IMR-90 (cell line): ENCODE measurements at regions not wholly inside any gene's neighbourhood (a gene's known extent, or its start where the extent isn't known, plus 50 kb on each side); places are given as distances from the start of the nearest gene placed in this dataset.

Experiments
- ATAC-seq: fragments of 200-7000 bp; cut with Tn5 transposase; 2 replicates; pipeline ENCODE4 v1.9.1; 2020; ENCODE audit warnings: low read depth, mild to moderate bottlenecking, moderate library complexity
- BruUV-seq: library from RNA; stranded (reverse); fragments of 400-500 nt; replicated peaks from 2 replicates; lab custom pipeline; 2021; lab: Mats Ljungman, UMichigan
- CTCF ChIA-PET: fragments of 300-600 bp; formaldehyde crosslinking; extraction: SDS; loops from one replicate; lab custom pipeline; 2021; ENCODE audit warnings: antibody characterized with exemption; lab: Yijun Ruan, JAX
- POLR2A ChIA-PET: fragments of 300-600 bp; sonication (Branson Sonifier 250); formaldehyde crosslinking; loops from one replicate; lab custom pipeline; 2022; ENCODE audit warnings: antibody characterized with exemption; ENCODE audit not compliant: unreplicated experiment; lab: Charles Lee
- DNase-seq: peaks from one replicate; pipeline ENCODE4 v3.0.0; 2013
- H2AFZ ChIP-seq: replicated peaks from 2 replicates; pipeline ENCODE3; 2013; ENCODE audit warnings: low read length, mild to moderate bottlenecking; ENCODE audit not compliant: poor library complexity
- H2AK5ac ChIP-seq: 2 replicates; pipeline ENCODE4 v1.6.1; 2013; ENCODE audit warnings: low read depth, low read length, inconsistent platforms
- H2AK9ac ChIP-seq: replicated peaks from 2 replicates; pipeline ENCODE3; 2013; ENCODE audit warnings: mild to moderate bottlenecking, low read depth, low read length, moderate library complexity; ENCODE audit not compliant: poor library complexity
- H2BK120ac ChIP-seq: 2 replicates; pipeline ENCODE4 v1.6.1; 2013; ENCODE audit warnings: low read depth, low read length, inconsistent platforms
- H2BK15ac ChIP-seq: 3 replicates; pipeline ENCODE4 v1.6.1; 2013; ENCODE audit warnings: low read depth, low read length, inconsistent platforms
- H2BK20ac ChIP-seq: 2 replicates; pipeline ENCODE4 v1.6.1; 2013; ENCODE audit warnings: low read depth, mild to moderate bottlenecking, inconsistent platforms, low read length, moderate library complexity
- H2BK5ac ChIP-seq: 2 replicates; pipeline ENCODE4 v1.6.1; 2013; ENCODE audit warnings: mild to moderate bottlenecking, low read depth, low read length, inconsistent platforms; ENCODE audit not compliant: poor library complexity, severe bottlenecking
- H3K14ac ChIP-seq: replicated peaks from 2 replicates; pipeline ENCODE4 v1.6.1; 2013; ENCODE audit warnings: low read depth, low read length, inconsistent platforms
- H3K18ac ChIP-seq: 2 replicates; pipeline ENCODE4 v1.6.1; 2013; ENCODE audit warnings: low read depth, low read length, control low read depth
- H3K23ac ChIP-seq: 2 replicates; pipeline ENCODE4 v1.6.1; 2013; ENCODE audit warnings: low read depth, low read length, inconsistent platforms
- H3K27ac ChIP-seq: 2 replicates; pipeline ENCODE4 v1.5.1; 2013; ENCODE audit warnings: mild to moderate bottlenecking, control low read depth, low read length; ENCODE audit not compliant: insufficient read depth
- H3K27me3 ChIP-seq: 2 replicates; pipeline ENCODE4 v1.6.1; 2013; ENCODE audit warnings: low read length; ENCODE audit not compliant: control insufficient read depth, insufficient read depth
- H3K36me3 ChIP-seq: 2 replicates; pipeline ENCODE4 v1.6.1; 2013; ENCODE audit warnings: low read length, mixed read lengths; ENCODE audit not compliant: control insufficient read depth, insufficient read depth
- H3K4ac ChIP-seq: 2 replicates; pipeline ENCODE4 v1.6.1; 2013; ENCODE audit warnings: low read depth, low read length, inconsistent platforms
- H3K4me1 ChIP-seq: 2 replicates; pipeline ENCODE4 v1.6.1; 2013; ENCODE audit warnings: low read length, mixed read lengths; ENCODE audit not compliant: control insufficient read depth, insufficient read depth
- H3K4me2 ChIP-seq: 2 replicates; pipeline ENCODE4 v1.6.1; 2013; ENCODE audit warnings: low read depth, mild to moderate bottlenecking, control low read depth, low read length, moderate library complexity
- H3K4me3 ChIP-seq: 2 replicates; pipeline ENCODE4 v1.5.1; 2013; ENCODE audit warnings: low read depth, mild to moderate bottlenecking, control low read depth, low read length, moderate library complexity; ENCODE audit not compliant: insufficient read depth
- H3K56ac ChIP-seq: 2 replicates; pipeline ENCODE4 v1.6.1; 2013; ENCODE audit warnings: low read length, inconsistent platforms; ENCODE audit not compliant: insufficient read depth; ENCODE audit errors: extremely low read depth
- H3K79me1 ChIP-seq, 2 experiments: 2 replicates each; pipeline ENCODE4 v1.6.1; 2013; ENCODE audit warnings: low read length in 2 of 2, inconsistent platforms in 1 of 2, low read depth in 1 of 2
- H3K9ac ChIP-seq: 2 replicates; pipeline ENCODE4 v1.6.1; 2013; ENCODE audit warnings: low read depth, low read length, control low read depth
- H3K9me1 ChIP-seq: 2 replicates; pipeline ENCODE4 v1.6.1; 2013; ENCODE audit warnings: low read length, inconsistent platforms; ENCODE audit not compliant: insufficient read depth
- H3K9me3 ChIP-seq: 2 replicates; pipeline ENCODE4 v1.6.1; 2013; ENCODE audit warnings: low read length; ENCODE audit not compliant: control insufficient read depth, insufficient read depth
- H4K20me1 ChIP-seq: 2 replicates; pipeline ENCODE4 v1.6.1; 2013; ENCODE audit warnings: low read length, inconsistent platforms; ENCODE audit not compliant: insufficient read depth
- H4K5ac ChIP-seq: 2 replicates; pipeline ENCODE4 v1.6.1; 2013; ENCODE audit warnings: mild to moderate bottlenecking, low read depth, low read length, control low read depth
- H4K8ac ChIP-seq, 2 experiments: 2 replicates each; pipeline ENCODE4 v1.6.1; 2013; ENCODE audit warnings: low read depth in 2 of 2, low read length in 2 of 2, control low read depth in 1 of 2, inconsistent platforms in 1 of 2
- H4K91ac ChIP-seq: 2 replicates; pipeline ENCODE4 v1.6.1; 2013; ENCODE audit warnings: low read depth, low read length, inconsistent platforms; ENCODE audit not compliant: insufficient read depth
- BHLHE40 ChIP-seq: fragments of 150-350 bp; IDR thresholded peaks from 2 replicates; pipeline ENCODE4 v1.6.1; 2016; ENCODE audit warnings: mild to moderate bottlenecking, low read depth, low read length
- CEBPB ChIP-seq: IDR thresholded peaks from 2 replicates; pipeline ENCODE4 v1.6.1; 2012; ENCODE audit warnings: low read depth, low read length, improper control_type of control experiment
- CHD1 ChIP-seq: IDR thresholded peaks from 2 replicates; pipeline ENCODE4 v1.6.1; 2012; ENCODE audit warnings: low read depth, low read length, improper control_type of control experiment
- CTCF ChIP-seq: conservative IDR thresholded peaks from 2 replicates; pipeline ENCODE4 v1.5.1; 2012; ENCODE audit warnings: mild to moderate bottlenecking, low read depth, low read length, improper control_type of control experiment
- ELK1 ChIP-seq: fragments of 150-350 bp; IDR thresholded peaks from 2 replicates; pipeline ENCODE4 v1.6.1; 2016; ENCODE audit warnings: low read depth, mild to moderate bottlenecking, low read length, moderate library complexity, borderline replicate concordance
- FOS ChIP-seq: fragments of 150-350 bp; IDR thresholded peaks from 2 replicates; pipeline ENCODE4 v1.6.1; 2016; ENCODE audit warnings: low read depth, low read length
- MAFK ChIP-seq: IDR thresholded peaks from 2 replicates; pipeline ENCODE4 v1.6.1; 2012; ENCODE audit warnings: low read depth, low read length, improper control_type of control experiment
- MAZ ChIP-seq: IDR thresholded peaks from 2 replicates; pipeline ENCODE4 v1.6.1; 2012; ENCODE audit warnings: low read depth, mild to moderate bottlenecking, low read length, improper control_type of control experiment, moderate library complexity, borderline replicate concordance
- MXI1 ChIP-seq: IDR thresholded peaks from 2 replicates; pipeline ENCODE4 v1.6.1; 2012; ENCODE audit warnings: low read depth, mild to moderate bottlenecking, low read length, moderate library complexity, borderline replicate concordance
- NFE2L2 ChIP-seq: fragments of 150-350 bp; IDR thresholded peaks from 2 replicates; pipeline ENCODE4 v1.6.1; 2016; ENCODE audit warnings: low read depth, mild to moderate bottlenecking, low read length
- POLR2A ChIP-seq: IDR thresholded peaks from 2 replicates; pipeline ENCODE4 v1.6.1; 2012; ENCODE audit warnings: mild to moderate bottlenecking, low read depth, low read length
- RAD21 ChIP-seq: IDR thresholded peaks from 2 replicates; pipeline ENCODE4 v1.6.1; 2012; ENCODE audit warnings: low read length, improper control_type of control experiment
- RCOR1 ChIP-seq: IDR thresholded peaks from 2 replicates; pipeline ENCODE4 v1.6.1; 2012; ENCODE audit warnings: mild to moderate bottlenecking, low read length, improper control_type of control experiment; ENCODE audit not compliant: insufficient replicate concordance
- RFX5 ChIP-seq: IDR thresholded peaks from 2 replicates; pipeline ENCODE4 v1.8.0; 2012; ENCODE audit warnings: low read depth, mild to moderate bottlenecking, low read length, moderate library complexity
- SMC3 ChIP-seq: fragments of 150-350 bp; IDR thresholded peaks from 2 replicates; pipeline ENCODE4 v1.6.1; 2016; ENCODE audit warnings: low read depth, mild to moderate bottlenecking, antibody characterized with exemption, low read length, moderate library complexity
- USF2 ChIP-seq: fragments of 150-350 bp; IDR thresholded peaks from 2 replicates; pipeline ENCODE4 v1.6.1; 2017; ENCODE audit warnings: mild to moderate bottlenecking, antibody characterized with exemption, low read length, low read depth
- WGBS, 2 experiments: methylation state at CpG; one replicate each; pipeline versions ENCODE4 v1.1.5 to v1.1.7; 2013; ENCODE audit warnings: missing lambda C conversion rate in 2 of 2; ENCODE audit not compliant: insufficient read length in 1 of 2; ENCODE audit errors: extremely low coverage in 2 of 2; 5-methylcytosine and 5-hydroxymethylcytosine counted together
- dilution Hi-C: fragments of 300-500 bp; cut with HindIII; formaldehyde crosslinking; loops from one replicate; pipeline ENCODE4 v1.14.3; 2018; ENCODE audit warnings: low sequenced_read_pairs; ENCODE audit not compliant: unreplicated experiment
- in situ Hi-C: fragments of 300-500 bp; cut with MboI; formaldehyde crosslinking; loops from 3 replicates; pipeline ENCODE4 v1.14.3; 2019; ENCODE audit warnings: low sequenced_read_pairs, inconsistent platforms, mixed read lengths
- intact Hi-C: fragments of 100-400 bp; cut with micrococcal nuclease; formaldehyde crosslinking; loops from 2 replicates; pipeline ENCODE4 v1.10.0; 2022

DNA sequence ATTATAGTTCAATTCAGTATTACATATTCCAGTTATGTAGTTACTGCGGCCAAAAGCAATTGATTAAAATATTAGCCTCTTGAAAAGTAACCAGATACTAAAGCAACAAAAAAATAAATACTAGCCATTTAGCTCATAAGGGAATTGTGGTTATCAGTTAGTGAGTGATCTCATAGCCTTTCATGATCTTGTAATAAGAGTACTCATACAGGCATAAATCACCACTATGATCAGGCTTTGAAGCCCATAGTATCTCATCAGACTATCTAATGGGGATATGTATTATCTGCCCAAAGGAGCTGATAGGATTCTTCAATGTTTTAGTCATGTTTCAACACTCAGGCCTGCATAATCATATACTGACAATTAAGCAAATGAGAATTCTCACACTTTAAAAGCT, 184.1 kb upstream of the CCDC54 start:
- Histone ChIP-seq H2BK120ac (no peak overlapping the region), H2AK9ac (no peak overlapping the region), H3K36me3 (no peaks in the 10 kb centered on the region), H3K4me2 (no peak overlapping the region), H3K4me1 (no peaks in the 10 kb centered on the region), H3K9me3 (no peaks in the 10 kb centered on the region), H4K8ac (no peak overlapping the region), H2BK20ac (no peak overlapping the region), H3K79me1 (no peaks in the 10 kb centered on the region), H3K56ac (no peak overlapping the region), H2BK15ac (no peak overlapping the region), H3K27me3 (no peaks in the 10 kb centered on the region; the same call in none of the 2 replicates), H3K9me1 (no peaks in the 10 kb centered on the region), H3K9ac (no peak overlapping the region), H3K23ac (no peak overlapping the region), H3K14ac (no peak overlapping the region), H3K4me3 (no peak overlapping the region), H4K20me1 (no peaks in the 10 kb centered on the region), H3K18ac (no peak overlapping the region), H4K5ac (no peak overlapping the region), H4K91ac (no peak overlapping the region), H2BK5ac (no peak overlapping the region), H3K27ac (no peak overlapping the region), H2AK5ac (no peak overlapping the region), H2AFZ (no peak overlapping the region), H3K4ac (no peak overlapping the region)
- no peak for DNase-seq
- in situ Hi-C loops: no loop called here
- dilution Hi-C loops: no loop called here
- BruUV-seq: no TSS peak
- WGBS, 2 experiments: no CpG with 5 or more reads among the region's 1 CpG
- ChIA-PET CTCF (interaction anchor here (0.6 to 1.2 kb wide), 2 partner anchors 20 to 228 kb away, joined by 3 read pairs; no protein-coding TSS in a partner anchor), POLR2A (no interaction called here)
- intact Hi-C loops: no loop called here
- ATAC-seq: no peak
- no peak for TF ChIP-seq SMC3
- TF ChIP-seq MAZ: no peak
- no peak for TF ChIP-seq CTCF
- TF ChIP-seq RCOR1: no peak
- no peak for TF ChIP-seq CEBPB
- no peak for TF ChIP-seq BHLHE40
- no peak for TF ChIP-seq ELK1
- TF ChIP-seq CHD1: no peak
- TF ChIP-seq MAFK: no peak
- TF ChIP-seq RFX5: no peak
- TF ChIP-seq MXI1: no peak
- TF ChIP-seq RAD21: no peak
- no peak for TF ChIP-seq POLR2A
- no peak for TF ChIP-seq NFE2L2
- TF ChIP-seq USF2: no peak
- no peak for TF ChIP-seq FOS
